H1 (cell line): ENCODE measurements at regions not wholly inside any gene's neighbourhood (a gene's known extent, or its start where the extent isn't known, plus 50 kb on each side); places are given as distances from the start of the nearest gene placed in this dataset.

ENCODE experiments used
- BCL11A ChIP-seq, 2 experiments: IDR thresholded peaks; one replicate each; pipeline ENCODE4 v1.6.1; 2011; ENCODE audit warnings: low read depth in 2 of 2, low read length in 2 of 2, mild to moderate bottlenecking in 2 of 2
- BRCA1 ChIP-seq: IDR thresholded peaks from 2 replicates; pipeline ENCODE4 v1.6.1; 2012; ENCODE audit warnings: low read depth, low read length, improper control_type of control experiment
- CHD1 ChIP-seq: IDR thresholded peaks from 2 replicates; pipeline ENCODE4 v1.6.1; 2012; ENCODE audit warnings: low read depth, low read length, improper control_type of control experiment
- CHD2 ChIP-seq: IDR thresholded peaks from 2 replicates; pipeline ENCODE4 v1.6.1; 2012; ENCODE audit warnings: low read length, improper control_type of control experiment
- CREB1 ChIP-seq: IDR thresholded peaks from 2 replicates; pipeline ENCODE4 v1.6.1; 2012; ENCODE audit warnings: inconsistent platforms
- CTBP2 ChIP-seq: IDR thresholded peaks from 2 replicates; pipeline ENCODE4 v1.7.0; 2011; ENCODE audit warnings: borderline replicate concordance, mild to moderate bottlenecking, moderate library complexity, mixed read lengths, low read length; ENCODE audit not compliant: insufficient read depth, insufficient read length
- EZH2 ChIP-seq: fragments of 200-600 bp; sonication (generic); IDR thresholded peaks from 2 replicates; pipeline ENCODE4 v1.7.1; 2012; ENCODE audit warnings: low read depth, mild to moderate bottlenecking, moderate library complexity, low read length, inconsistent platforms; ENCODE audit not compliant: severe bottlenecking
- POU5F1 ChIP-seq: IDR thresholded peaks from 2 replicates; pipeline ENCODE4 v1.6.1; 2011; ENCODE audit warnings: low read depth, mild to moderate bottlenecking, low read length, moderate library complexity
- TEAD4 ChIP-seq: IDR thresholded peaks from 2 replicates; pipeline ENCODE4 v1.6.1; 2012; ENCODE audit warnings: low read depth, low read length, inconsistent platforms, mixed read lengths

GRCh38 chr9:12618956-12619355 lies 74.2 kb upstream of the TYRP1 start (continued):
- no peak for TF ChIP-seq CHD1
- TF ChIP-seq BRCA1: no peak
- TF ChIP-seq CREB1: no peak
- TF ChIP-seq BCL11A (IDR thresholded peaks at IDR 0.05; ENCODE audit: low read depth in 2 of 2, low read length in 2 of 2): no peak
- no peak for TF ChIP-seq TEAD4
- no peak for TF ChIP-seq CTBP2
- TF ChIP-seq POU5F1: no peak
- no peak for TF ChIP-seq EZH2
- TF ChIP-seq CHD2: no peak
